ENCODE measurements at regions not wholly inside any gene's neighbourhood (a gene's known extent, or its start where the extent isn't known, plus 50 kb on each side); places are given as distances from the start of the nearest gene placed in this dataset.

DNA sequence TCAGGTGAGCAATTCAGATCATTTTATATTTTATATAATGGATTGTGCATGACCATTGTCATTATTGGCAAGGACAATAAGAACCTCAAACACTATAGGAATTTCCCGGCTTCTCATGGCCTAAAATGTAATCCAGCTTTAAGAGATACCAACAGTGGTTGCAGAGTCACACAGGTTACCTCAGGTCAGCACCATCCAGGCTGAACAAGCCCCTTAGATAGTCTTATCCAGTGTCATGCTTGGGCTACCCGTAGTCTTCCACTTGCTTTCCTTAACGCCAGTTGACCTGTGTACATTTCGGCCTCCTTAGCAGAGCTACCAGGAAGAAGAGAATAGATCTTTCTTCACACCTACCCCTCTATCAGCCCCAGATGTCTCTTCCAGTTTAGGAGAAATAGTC lies 293.3 kb upstream of the SYT4 start:
- no peak for TF ChIP-seq EZH2 (IDR thresholded peaks at IDR 0.05; ENCODE audit: insufficient read depth, poor library complexity, severe bottlenecking)
- TF ChIP-seq EZH2phosphoT487 (IDR thresholded peaks at IDR 0.05; ENCODE audit: insufficient read depth, low read depth) = no peak
